Transverse colon (tissue), 4 donors: ENCODE measurements at regions not wholly inside any gene's neighbourhood (a gene's known extent, or its start where the extent isn't known, plus 50 kb on each side); places are given as distances from the start of the nearest gene placed in this dataset.
"Not testable (repeated sequence)": the region's sequence is repeated elsewhere in the genome, so short reads cannot be mapped to it uniquely, and the experiment has no call there.

ENCODE experiments used
- POLR2A ChIP-seq: fragments of 450-650 bp; IDR thresholded peaks from one replicate; pipeline ENCODE4 v1.6.1; 2016; ENCODE audit warnings: antibody characterized with exemption, mild to moderate bottlenecking, moderate library complexity
- POLR2AphosphoS5 ChIP-seq, 3 donors: sonication (generic); formaldehyde crosslinking; IDR thresholded peaks; one replicate each; pipeline ENCODE4 v1.6.1; 2016; ENCODE audit warnings: antibody characterized with exemption in 3 of 3
- TF ChIP-seq, protein P1 (sequence below), 5 experiments: fragments of 200-600 bp in 3 of 5; fragments of 450-650 bp in 2 of 5; sonication (generic) in 3 of 5; IDR thresholded peaks; 1 replicate in 2 of 5; 2 replicates in 3 of 5; pipeline ENCODE4 v1.5.1; 2016 to 2017; ENCODE audit warnings: antibody characterized with exemption in 5 of 5, inconsistent platforms in 3 of 5, mild to moderate bottlenecking in 2 of 5, moderate library complexity in 1 of 5

- TF ChIP-seq, protein P1, sequence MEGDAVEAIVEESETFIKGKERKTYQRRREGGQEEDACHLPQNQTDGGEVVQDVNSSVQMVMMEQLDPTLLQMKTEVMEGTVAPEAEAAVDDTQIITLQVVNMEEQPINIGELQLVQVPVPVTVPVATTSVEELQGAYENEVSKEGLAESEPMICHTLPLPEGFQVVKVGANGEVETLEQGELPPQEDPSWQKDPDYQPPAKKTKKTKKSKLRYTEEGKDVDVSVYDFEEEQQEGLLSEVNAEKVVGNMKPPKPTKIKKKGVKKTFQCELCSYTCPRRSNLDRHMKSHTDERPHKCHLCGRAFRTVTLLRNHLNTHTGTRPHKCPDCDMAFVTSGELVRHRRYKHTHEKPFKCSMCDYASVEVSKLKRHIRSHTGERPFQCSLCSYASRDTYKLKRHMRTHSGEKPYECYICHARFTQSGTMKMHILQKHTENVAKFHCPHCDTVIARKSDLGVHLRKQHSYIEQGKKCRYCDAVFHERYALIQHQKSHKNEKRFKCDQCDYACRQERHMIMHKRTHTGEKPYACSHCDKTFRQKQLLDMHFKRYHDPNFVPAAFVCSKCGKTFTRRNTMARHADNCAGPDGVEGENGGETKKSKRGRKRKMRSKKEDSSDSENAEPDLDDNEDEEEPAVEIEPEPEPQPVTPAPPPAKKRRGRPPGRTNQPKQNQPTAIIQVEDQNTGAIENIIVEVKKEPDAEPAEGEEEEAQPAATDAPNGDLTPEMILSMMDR (IDR thresholded peaks at IDR 0.05) = not testable (repeated sequence)
- not testable (repeated sequence) for TF ChIP-seq POLR2AphosphoS5 (IDR thresholded peaks at IDR 0.05); POLR2A
These were observed 1220.5 kb downstream of the OTOL1 start for GRCh38 chr3:162717074-162717473.
